ENCODE measurements at regions not wholly inside any gene's neighbourhood (a gene's known extent, or its start where the extent isn't known, plus 50 kb on each side); places are given as distances from the start of the nearest gene placed in this dataset.

DNA sequence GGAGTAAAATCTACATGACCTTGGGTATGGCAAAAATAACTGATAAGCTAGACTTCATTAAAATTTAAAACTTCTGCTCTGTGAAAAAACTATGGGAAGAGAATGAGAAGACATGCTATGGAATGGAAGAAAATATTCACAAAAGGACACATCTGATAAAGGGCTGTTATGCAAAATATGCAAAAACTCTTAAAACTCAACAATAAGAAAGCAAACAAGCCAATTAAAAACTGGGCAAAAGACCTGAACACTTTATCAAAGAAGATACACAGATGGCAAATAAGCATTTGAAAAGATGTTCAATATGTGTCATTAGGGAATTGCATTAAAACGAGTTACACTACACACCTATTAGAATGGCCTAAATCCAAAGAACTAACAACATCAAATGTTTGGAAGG is 439.5 kb downstream of the EFNA5 start:
- TF ChIP-seq POLR2A (IDR thresholded peaks at IDR 0.05): no peak
- TF ChIP-seq, protein P1, sequence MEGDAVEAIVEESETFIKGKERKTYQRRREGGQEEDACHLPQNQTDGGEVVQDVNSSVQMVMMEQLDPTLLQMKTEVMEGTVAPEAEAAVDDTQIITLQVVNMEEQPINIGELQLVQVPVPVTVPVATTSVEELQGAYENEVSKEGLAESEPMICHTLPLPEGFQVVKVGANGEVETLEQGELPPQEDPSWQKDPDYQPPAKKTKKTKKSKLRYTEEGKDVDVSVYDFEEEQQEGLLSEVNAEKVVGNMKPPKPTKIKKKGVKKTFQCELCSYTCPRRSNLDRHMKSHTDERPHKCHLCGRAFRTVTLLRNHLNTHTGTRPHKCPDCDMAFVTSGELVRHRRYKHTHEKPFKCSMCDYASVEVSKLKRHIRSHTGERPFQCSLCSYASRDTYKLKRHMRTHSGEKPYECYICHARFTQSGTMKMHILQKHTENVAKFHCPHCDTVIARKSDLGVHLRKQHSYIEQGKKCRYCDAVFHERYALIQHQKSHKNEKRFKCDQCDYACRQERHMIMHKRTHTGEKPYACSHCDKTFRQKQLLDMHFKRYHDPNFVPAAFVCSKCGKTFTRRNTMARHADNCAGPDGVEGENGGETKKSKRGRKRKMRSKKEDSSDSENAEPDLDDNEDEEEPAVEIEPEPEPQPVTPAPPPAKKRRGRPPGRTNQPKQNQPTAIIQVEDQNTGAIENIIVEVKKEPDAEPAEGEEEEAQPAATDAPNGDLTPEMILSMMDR (IDR thresholded peaks at IDR 0.05): no peak

Data from right lobe of liver (tissue), 4 donors.